ENCODE measurements at regions not wholly inside any gene's neighbourhood (a gene's known extent, or its start where the extent isn't known, plus 50 kb on each side); places are given as distances from the start of the nearest gene placed in this dataset.

- DNase-seq, result no peak
- intact Hi-C loops (cut with DNase I, micrococcal nuclease), result no loop called here
- ATAC-seq, result no peak
- no peaks in the 10 kb centered on the region for H3K9me3 ChIP-seq
- H3K4me1 ChIP-seq (ENCODE audit: low read depth), result no peaks in the 10 kb centered on the region
- no peak overlapping the region for H3K4me3 ChIP-seq
- no peak for TF ChIP-seq CTCF (IDR thresholded peaks at IDR 0.05)
- H3K36me3 ChIP-seq (ENCODE audit: low read depth), result no peaks in the 10 kb centered on the region
Observed at GRCh38 chr20:48381353-48382120, 446.3 kb downstream of the PREX1 start.

GRCh38 chr20:48380661-48381060, 447.1 kb downstream of the PREX1 start:
- Histone ChIP-seq H3K4me3 (no peak overlapping the region), H3K4me1 (ENCODE audit: low read depth) (no peaks in the 10 kb centered on the region), H3K36me3 (ENCODE audit: low read depth) (no peaks in the 10 kb centered on the region), H3K9me3 (no peaks in the 10 kb centered on the region)
- intact Hi-C loops (cut with DNase I, micrococcal nuclease), result no loop called here
- ATAC-seq (no peak), DNase-seq (no peak)
- no peak for TF ChIP-seq CTCF (IDR thresholded peaks at IDR 0.05)

- Histone ChIP-seq H3K4me1 (ENCODE audit: low read depth) (no peaks in the 10 kb centered on the region), H3K36me3 (ENCODE audit: low read depth) (no peaks in the 10 kb centered on the region), H3K4me3 (no peak overlapping the region), H3K9me3 (no peaks in the 10 kb centered on the region)
- ATAC-seq (no peak), DNase-seq (no peak)
- no peak for TF ChIP-seq CTCF (IDR thresholded peaks at IDR 0.05)
- intact Hi-C loops (cut with DNase I, micrococcal nuclease), result no loop called here
Observed at GRCh38 chr20:48378976-48379675, 448.7 kb downstream of the PREX1 start.

GRCh38 chr20:48377940-48378339, 449.9 kb downstream of the PREX1 start:
- intact Hi-C loops (cut with DNase I, micrococcal nuclease), result no loop called here
- no peak overlapping the region for H3K4me3 ChIP-seq
- H3K36me3 ChIP-seq (ENCODE audit: low read depth), result no peaks in the 10 kb centered on the region
- ATAC-seq, result no peak
- H3K9me3 ChIP-seq, result no peaks in the 10 kb centered on the region
- no peak for DNase-seq
- TF ChIP-seq CTCF (IDR thresholded peaks at IDR 0.05), result no peak
- no peaks in the 10 kb centered on the region for H3K4me1 ChIP-seq (ENCODE audit: low read depth)

- Histone ChIP-seq H3K9me3 (no peaks in the 10 kb centered on the region), H3K36me3 (ENCODE audit: low read depth) (no peaks in the 10 kb centered on the region), H3K4me3 (no peak overlapping the region), H3K4me1 (ENCODE audit: low read depth) (no peaks in the 10 kb centered on the region)
- no peak for TF ChIP-seq CTCF (IDR thresholded peaks at IDR 0.05)
- intact Hi-C loops (cut with DNase I, micrococcal nuclease), result no loop called here
- DNase-seq, result no peak
- ATAC-seq, result no peak
Observed at GRCh38 chr20:48375804-48376203, 452.0 kb downstream of the PREX1 start.
